NB4 (cell line): ENCODE measurements at regions not wholly inside any gene's neighbourhood (a gene's known extent, or its start where the extent isn't known, plus 50 kb on each side); places are given as distances from the start of the nearest gene placed in this dataset.

Experiments used
- DNase-seq: peaks from one replicate; pipeline ENCODE4 v3.0.0; 2010; ENCODE audit warnings: low read depth
- H3K4me3 ChIP-seq: one replicate; pipeline ENCODE4 v1.5.1; 2011; ENCODE audit warnings: mild to moderate bottlenecking, low read depth, low read length, moderate library complexity
- MAX ChIP-seq: IDR thresholded peaks from 2 replicates; pipeline ENCODE4 v1.6.1; 2011; ENCODE audit warnings: low read depth, low read length
- MYC ChIP-seq: IDR thresholded peaks from 2 replicates; pipeline ENCODE4 v1.6.1; 2011; ENCODE audit warnings: low read depth, low read length
- POLR2A ChIP-seq: IDR thresholded peaks from 2 replicates; pipeline ENCODE4 v1.6.1; 2011; ENCODE audit warnings: mild to moderate bottlenecking; ENCODE audit not compliant: insufficient read length; ENCODE audit errors: extremely low read depth
- TF ChIP-seq, protein P1 (sequence below): IDR thresholded peaks from one replicate; pipeline ENCODE4 v1.5.1; 2012; ENCODE audit warnings: low read depth, low read length

- DNase-seq, result no peak
- TF ChIP-seq, protein P1, sequence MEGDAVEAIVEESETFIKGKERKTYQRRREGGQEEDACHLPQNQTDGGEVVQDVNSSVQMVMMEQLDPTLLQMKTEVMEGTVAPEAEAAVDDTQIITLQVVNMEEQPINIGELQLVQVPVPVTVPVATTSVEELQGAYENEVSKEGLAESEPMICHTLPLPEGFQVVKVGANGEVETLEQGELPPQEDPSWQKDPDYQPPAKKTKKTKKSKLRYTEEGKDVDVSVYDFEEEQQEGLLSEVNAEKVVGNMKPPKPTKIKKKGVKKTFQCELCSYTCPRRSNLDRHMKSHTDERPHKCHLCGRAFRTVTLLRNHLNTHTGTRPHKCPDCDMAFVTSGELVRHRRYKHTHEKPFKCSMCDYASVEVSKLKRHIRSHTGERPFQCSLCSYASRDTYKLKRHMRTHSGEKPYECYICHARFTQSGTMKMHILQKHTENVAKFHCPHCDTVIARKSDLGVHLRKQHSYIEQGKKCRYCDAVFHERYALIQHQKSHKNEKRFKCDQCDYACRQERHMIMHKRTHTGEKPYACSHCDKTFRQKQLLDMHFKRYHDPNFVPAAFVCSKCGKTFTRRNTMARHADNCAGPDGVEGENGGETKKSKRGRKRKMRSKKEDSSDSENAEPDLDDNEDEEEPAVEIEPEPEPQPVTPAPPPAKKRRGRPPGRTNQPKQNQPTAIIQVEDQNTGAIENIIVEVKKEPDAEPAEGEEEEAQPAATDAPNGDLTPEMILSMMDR, result no peak
- TF ChIP-seq MYC (no peak), MAX (no peak), POLR2A (no peak)
- no peak overlapping the region for H3K4me3 ChIP-seq
Measured at GRCh38 chr10:123501148-123501547, 165.0 kb upstream of the GPR26 start.

GRCh38 chr10:123502983-123503382, 163.2 kb upstream of the GPR26 start:
- TF ChIP-seq, protein P1, result peak; percentile 27
- TF ChIP-seq MAX, result no peak
- no peak overlapping the region for H3K4me3 ChIP-seq
- peak; percentile 29 for DNase-seq

DNA sequence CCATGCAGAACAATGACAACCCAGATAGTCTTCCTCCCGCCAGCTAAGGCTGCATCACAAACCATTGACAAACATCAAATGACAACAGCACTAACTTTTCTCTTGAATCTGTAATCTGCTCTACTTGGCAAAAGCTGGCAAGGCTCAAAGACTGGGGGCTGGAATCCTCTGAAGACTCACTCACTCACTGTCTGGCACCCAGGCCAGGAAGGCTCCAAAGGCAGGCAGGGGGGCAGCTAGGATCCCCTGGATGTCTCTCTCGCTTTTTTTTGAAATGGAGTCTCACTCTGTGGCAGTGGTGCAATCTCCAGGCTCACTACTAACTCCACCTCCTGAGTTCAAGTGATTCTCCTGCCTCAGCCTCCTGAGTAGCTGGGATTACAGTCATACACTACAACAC, 159.7 kb upstream of the GPR26 start:
- no peak for TF ChIP-seq MAX
- TF ChIP-seq, protein P1, result no peak
- TF ChIP-seq POLR2A, result no peak
- TF ChIP-seq MYC, result no peak
- DNase-seq, result no peak
- no peak overlapping the region for H3K4me3 ChIP-seq

DNA sequence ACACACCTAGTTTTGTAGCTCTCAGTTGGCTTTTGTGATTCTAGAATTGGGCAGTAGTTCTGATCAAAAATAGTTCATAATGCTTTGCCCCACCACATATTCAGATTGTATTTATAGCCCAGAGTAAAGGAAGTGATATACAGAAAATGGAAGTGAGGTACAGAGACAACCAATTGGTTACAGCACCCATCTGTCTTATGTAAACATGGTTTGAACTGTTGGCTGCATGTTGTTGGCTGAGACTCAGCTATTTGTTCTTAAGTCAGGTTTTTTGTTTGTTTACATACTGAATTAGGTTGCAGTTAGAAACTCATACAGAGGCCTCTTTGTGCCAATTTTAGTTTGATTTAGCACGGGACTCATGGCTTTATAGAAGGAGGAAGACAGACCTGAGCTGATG, 158.9 kb upstream of the GPR26 start:
- H3K4me3 ChIP-seq, result no peak overlapping the region
- TF ChIP-seq, protein P1, result no peak
- TF ChIP-seq POLR2A (no peak), MAX (no peak), MYC (no peak)
- no peak for DNase-seq

DNA sequence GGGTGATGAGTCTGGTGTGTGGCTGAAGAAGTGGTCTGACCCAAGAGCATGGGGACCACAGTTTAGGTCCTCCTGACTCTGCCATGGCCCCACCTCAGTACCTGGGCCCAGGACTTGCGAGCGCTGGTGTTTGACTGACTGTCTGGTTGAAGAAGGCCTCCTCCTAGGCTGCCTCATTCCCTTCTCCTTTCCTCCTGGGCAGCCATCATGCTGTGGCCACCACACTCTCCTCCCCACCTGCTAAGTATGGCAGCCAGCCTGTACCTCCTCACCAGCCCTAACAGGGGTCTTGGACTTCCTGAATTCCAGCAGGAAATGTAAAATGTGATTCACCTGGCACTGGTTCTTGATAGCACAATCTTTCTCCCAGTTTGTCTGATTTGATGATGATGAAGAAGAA, 156.8 kb upstream of the GPR26 start:
- no peak overlapping the region for H3K4me3 ChIP-seq
- TF ChIP-seq, protein P1, result no peak
- TF ChIP-seq POLR2A, result no peak
- no peak for TF ChIP-seq MYC
- no peak for TF ChIP-seq MAX
- no peak for DNase-seq
